ENCODE measurements at regions not wholly inside any gene's neighbourhood (a gene's known extent, or its start where the extent isn't known, plus 50 kb on each side); places are given as distances from the start of the nearest gene placed in this dataset.

DNA sequence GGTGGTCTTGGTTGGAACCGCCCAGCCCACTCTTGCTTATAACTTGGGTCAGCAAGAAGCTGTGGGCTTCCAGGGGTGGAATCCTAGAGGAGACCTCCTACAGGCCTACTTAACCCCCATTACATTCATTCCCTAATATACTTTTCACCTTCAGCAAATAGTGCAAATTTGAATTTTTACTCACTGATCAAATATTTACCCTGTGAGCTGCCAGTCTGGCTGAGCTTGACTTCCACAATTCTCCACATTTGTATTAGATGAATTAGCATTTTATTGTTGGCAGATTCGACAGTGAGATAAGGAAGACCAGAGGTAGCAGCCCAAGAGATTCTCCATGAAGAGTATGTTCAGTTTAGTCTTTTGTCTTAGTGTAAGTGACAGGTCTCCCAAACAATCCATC lies 199.6 kb downstream of the BCOR start:
- TF ChIP-seq SUZ12 (IDR thresholded peaks at IDR 0.05; ENCODE audit: extremely low read depth, insufficient read depth, insufficient read length), result no peak
- TF ChIP-seq YY1 (IDR thresholded peaks at IDR 0.05; ENCODE audit: insufficient read depth, insufficient read length), result no peak

Measured in NT2/D1 (cell line).